Glutamatergic neuron (in vitro differentiated cells): ENCODE measurements at regions not wholly inside any gene's neighbourhood (a gene's known extent, or its start where the extent isn't known, plus 50 kb on each side); places are given as distances from the start of the nearest gene placed in this dataset.

ENCODE experiments used
- DNase-seq: peaks from one replicate; pipeline ENCODE4 v3.0.0; 2022
- H3K27ac Mint-ChIP-seq: one replicate; pipeline ENCODE4 v1.8.0; 2020; ENCODE audit warnings: mild to moderate bottlenecking, mixed read lengths, inconsistent platforms; ENCODE audit not compliant: unreplicated experiment
- H3K27me3 Mint-ChIP-seq: one replicate; pipeline ENCODE4 v1.8.0; 2020; ENCODE audit warnings: mild to moderate bottlenecking, moderate library complexity, mixed read lengths, inconsistent platforms; ENCODE audit not compliant: unreplicated experiment
- H3K36me3 Mint-ChIP-seq: one replicate; pipeline ENCODE4 v1.8.0; 2020; ENCODE audit warnings: mild to moderate bottlenecking, mixed read lengths, inconsistent platforms; ENCODE audit not compliant: unreplicated experiment
- H3K4me1 Mint-ChIP-seq: one replicate; pipeline ENCODE4 v1.8.0; 2020; ENCODE audit warnings: mild to moderate bottlenecking, low read depth, mixed read lengths, inconsistent platforms; ENCODE audit not compliant: unreplicated experiment
- H3K4me3 Mint-ChIP-seq: one replicate; pipeline ENCODE4 v1.8.0; 2020; ENCODE audit warnings: mild to moderate bottlenecking, mixed read lengths, inconsistent platforms; ENCODE audit not compliant: unreplicated experiment
- H3K9me3 Mint-ChIP-seq: one replicate; pipeline ENCODE4 v1.8.0; 2020; ENCODE audit warnings: mild to moderate bottlenecking, moderate library complexity, mixed read lengths, inconsistent platforms; ENCODE audit not compliant: unreplicated experiment
- TF ChIP-seq, protein P1 (sequence below): fragments of 200-600 bp; sonication (generic); IDR thresholded peaks from one replicate; pipeline ENCODE4 v1.5.0; 2021; ENCODE audit not compliant: partially characterized antibody, unreplicated experiment

GRCh38 chr2:167875529-167875928 lies 371.9 kb downstream of the STK39 start:
- no peak overlapping the region for H3K4me3 Mint-ChIP-seq
- no peak for DNase-seq
- H3K36me3 Mint-ChIP-seq: no peaks in the 10 kb centered on the region
- H3K27me3 Mint-ChIP-seq: no peaks in the 10 kb centered on the region
- no peaks in the 10 kb centered on the region for H3K9me3 Mint-ChIP-seq
- peaks cover 4% of the 10 kb centered on the region for H3K4me1 Mint-ChIP-seq
- peak overlapping the region; percentile 50 for H3K27ac Mint-ChIP-seq
- TF ChIP-seq, protein P1, sequence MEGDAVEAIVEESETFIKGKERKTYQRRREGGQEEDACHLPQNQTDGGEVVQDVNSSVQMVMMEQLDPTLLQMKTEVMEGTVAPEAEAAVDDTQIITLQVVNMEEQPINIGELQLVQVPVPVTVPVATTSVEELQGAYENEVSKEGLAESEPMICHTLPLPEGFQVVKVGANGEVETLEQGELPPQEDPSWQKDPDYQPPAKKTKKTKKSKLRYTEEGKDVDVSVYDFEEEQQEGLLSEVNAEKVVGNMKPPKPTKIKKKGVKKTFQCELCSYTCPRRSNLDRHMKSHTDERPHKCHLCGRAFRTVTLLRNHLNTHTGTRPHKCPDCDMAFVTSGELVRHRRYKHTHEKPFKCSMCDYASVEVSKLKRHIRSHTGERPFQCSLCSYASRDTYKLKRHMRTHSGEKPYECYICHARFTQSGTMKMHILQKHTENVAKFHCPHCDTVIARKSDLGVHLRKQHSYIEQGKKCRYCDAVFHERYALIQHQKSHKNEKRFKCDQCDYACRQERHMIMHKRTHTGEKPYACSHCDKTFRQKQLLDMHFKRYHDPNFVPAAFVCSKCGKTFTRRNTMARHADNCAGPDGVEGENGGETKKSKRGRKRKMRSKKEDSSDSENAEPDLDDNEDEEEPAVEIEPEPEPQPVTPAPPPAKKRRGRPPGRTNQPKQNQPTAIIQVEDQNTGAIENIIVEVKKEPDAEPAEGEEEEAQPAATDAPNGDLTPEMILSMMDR: no peak

DNA sequence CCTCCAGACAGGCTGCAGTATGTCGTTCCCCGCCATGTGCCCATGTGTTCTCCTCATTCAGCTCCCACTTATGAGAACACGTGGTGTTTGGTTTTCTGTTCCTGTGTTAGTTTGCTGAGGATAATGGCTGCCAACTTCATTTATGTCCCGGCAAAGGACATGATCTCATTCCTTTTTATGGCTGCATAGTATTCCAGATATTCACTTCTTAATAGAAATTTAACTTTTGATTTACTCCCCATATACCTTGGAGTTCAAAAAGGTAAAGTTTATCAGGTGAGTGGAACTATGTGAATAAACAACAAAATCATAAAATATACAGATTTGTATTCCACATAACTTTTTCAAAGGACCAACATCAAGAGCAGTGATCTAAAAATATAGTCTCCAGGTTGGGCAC lies 372.6 kb downstream of the STK39 start:
- H3K36me3 Mint-ChIP-seq: no peaks in the 10 kb centered on the region
- H3K27me3 Mint-ChIP-seq: no peaks in the 10 kb centered on the region
- peaks cover 4% of the 10 kb centered on the region for H3K4me1 Mint-ChIP-seq
- no peak for DNase-seq
- TF ChIP-seq, protein P1: no peak
- H3K27ac Mint-ChIP-seq: no peak overlapping the region
- no peaks in the 10 kb centered on the region for H3K9me3 Mint-ChIP-seq
- H3K4me3 Mint-ChIP-seq: no peak overlapping the region

DNA sequence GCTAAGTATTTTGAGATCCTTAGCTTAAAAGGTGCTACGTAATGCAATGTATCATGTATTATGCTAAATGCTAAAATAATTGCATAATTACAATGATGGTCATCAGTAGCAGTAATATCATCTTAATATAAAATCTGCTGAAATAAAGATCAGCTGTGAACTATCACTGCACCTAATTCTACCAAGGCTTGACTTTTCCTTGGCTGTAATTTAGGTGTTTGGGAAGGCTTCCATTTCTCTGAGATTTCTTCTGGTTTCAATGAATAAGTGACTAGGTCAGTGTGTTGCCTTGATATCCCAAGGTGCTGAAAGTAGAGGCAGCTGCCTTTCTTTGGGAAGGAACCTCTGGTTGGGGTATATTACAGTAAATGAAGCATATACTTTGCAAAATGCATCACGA lies 376.1 kb downstream of the STK39 start:
- Mint-ChIP-seq H3K4me1 (no peaks in the 10 kb centered on the region), H3K9me3 (no peaks in the 10 kb centered on the region), H3K27ac (no peak overlapping the region), H3K27me3 (no peaks in the 10 kb centered on the region), H3K36me3 (no peaks in the 10 kb centered on the region), H3K4me3 (no peak overlapping the region)
- TF ChIP-seq, protein P1: no peak
- DNase-seq: no peak

GRCh38 chr2:167869200-167869599 lies 378.2 kb downstream of the STK39 start:
- H3K9me3 Mint-ChIP-seq: no peaks in the 10 kb centered on the region
- DNase-seq: no peak
- no peaks in the 10 kb centered on the region for H3K27me3 Mint-ChIP-seq
- no peaks in the 10 kb centered on the region for H3K36me3 Mint-ChIP-seq
- H3K4me3 Mint-ChIP-seq: no peak overlapping the region
- no peak overlapping the region for H3K27ac Mint-ChIP-seq
- H3K4me1 Mint-ChIP-seq: no peaks in the 10 kb centered on the region
- TF ChIP-seq, protein P1: no peak

GRCh38 chr2:167863377-167863776 lies 384.0 kb downstream of the STK39 start:
- peak overlapping the region; percentile 13 for H3K27ac Mint-ChIP-seq
- TF ChIP-seq, protein P1: no peak

More at GRCh38 chr2:167863377-167863776, 384.0 kb downstream of the STK39 start:
- Mint-ChIP-seq H3K4me3 (no peak overlapping the region), H3K4me1 (peaks cover 18% of the 10 kb centered on the region), H3K27me3 (no peaks in the 10 kb centered on the region), H3K36me3 (no peaks in the 10 kb centered on the region), H3K9me3 (no peaks in the 10 kb centered on the region)
- DNase-seq: no peak
